ENCODE measurements at regions not wholly inside any gene's neighbourhood (a gene's known extent, or its start where the extent isn't known, plus 50 kb on each side); places are given as distances from the start of the nearest gene placed in this dataset.

DNA sequence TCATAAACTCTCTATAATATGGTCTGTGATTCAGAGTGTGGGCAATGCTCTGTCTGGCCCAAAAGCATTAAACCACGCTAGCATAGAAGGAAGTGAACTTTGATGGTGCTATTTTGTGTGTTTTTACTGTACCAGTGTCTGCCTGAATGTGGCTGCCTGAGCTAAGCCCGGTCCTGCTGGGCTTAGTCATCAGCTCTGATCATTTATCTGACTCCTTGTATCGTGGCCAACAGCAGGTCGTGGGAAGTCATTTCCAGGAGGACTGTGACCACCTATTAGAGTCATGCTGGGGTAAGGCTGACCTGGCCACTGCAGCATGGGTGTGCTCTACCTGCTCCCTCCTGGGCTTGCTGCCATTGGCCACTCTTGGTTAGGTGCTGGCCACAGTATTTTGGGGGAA is 239.1 kb upstream of the CEP162 start:
- no peaks in the 10 kb centered on the region for H3K36me3 Mint-ChIP-seq
- no peaks in the 10 kb centered on the region for H3K27me3 Mint-ChIP-seq
- H3K9me3 Mint-ChIP-seq = no peaks in the 10 kb centered on the region
- no peak for DNase-seq (ENCODE audit: extremely low spot score, unreplicated experiment)
- TF ChIP-seq, protein P1, sequence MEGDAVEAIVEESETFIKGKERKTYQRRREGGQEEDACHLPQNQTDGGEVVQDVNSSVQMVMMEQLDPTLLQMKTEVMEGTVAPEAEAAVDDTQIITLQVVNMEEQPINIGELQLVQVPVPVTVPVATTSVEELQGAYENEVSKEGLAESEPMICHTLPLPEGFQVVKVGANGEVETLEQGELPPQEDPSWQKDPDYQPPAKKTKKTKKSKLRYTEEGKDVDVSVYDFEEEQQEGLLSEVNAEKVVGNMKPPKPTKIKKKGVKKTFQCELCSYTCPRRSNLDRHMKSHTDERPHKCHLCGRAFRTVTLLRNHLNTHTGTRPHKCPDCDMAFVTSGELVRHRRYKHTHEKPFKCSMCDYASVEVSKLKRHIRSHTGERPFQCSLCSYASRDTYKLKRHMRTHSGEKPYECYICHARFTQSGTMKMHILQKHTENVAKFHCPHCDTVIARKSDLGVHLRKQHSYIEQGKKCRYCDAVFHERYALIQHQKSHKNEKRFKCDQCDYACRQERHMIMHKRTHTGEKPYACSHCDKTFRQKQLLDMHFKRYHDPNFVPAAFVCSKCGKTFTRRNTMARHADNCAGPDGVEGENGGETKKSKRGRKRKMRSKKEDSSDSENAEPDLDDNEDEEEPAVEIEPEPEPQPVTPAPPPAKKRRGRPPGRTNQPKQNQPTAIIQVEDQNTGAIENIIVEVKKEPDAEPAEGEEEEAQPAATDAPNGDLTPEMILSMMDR (conservative IDR thresholded peaks at IDR 0.05) = no peak
- no peaks in the 10 kb centered on the region for H3K4me1 Mint-ChIP-seq (ENCODE audit: unreplicated experiment)
- H3K4me3 Mint-ChIP-seq = no peak overlapping the region
- H3K27ac Mint-ChIP-seq = no peak overlapping the region

DNA sequence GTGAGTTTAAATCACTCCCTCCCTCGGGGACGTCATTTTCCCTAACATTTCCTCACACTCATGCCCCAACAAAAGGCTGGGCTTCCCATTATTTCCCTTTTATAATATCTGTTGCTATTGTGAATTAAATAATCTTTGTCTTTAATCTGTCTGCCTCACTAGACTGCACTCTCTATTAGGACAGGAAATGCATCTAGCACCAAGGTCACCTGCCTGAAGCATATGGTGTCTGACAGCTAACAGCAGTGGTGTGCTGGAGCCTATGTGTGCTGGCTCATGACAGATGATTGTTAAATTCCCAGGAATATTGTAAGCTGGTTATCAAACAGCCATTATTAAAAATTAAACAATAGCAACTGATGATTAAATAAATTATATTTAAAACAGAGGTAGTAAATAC is 237.0 kb upstream of the CEP162 start:
- Mint-ChIP-seq H3K4me1 (ENCODE audit: unreplicated experiment) (no peaks in the 10 kb centered on the region), H3K36me3 (no peaks in the 10 kb centered on the region), H3K9me3 (no peaks in the 10 kb centered on the region), H3K4me3 (no peak overlapping the region), H3K27me3 (peaks cover 3% of the 10 kb centered on the region), H3K27ac (no peak overlapping the region)
- TF ChIP-seq, protein P1 (conservative IDR thresholded peaks at IDR 0.05) = no peak
- no peak for DNase-seq (ENCODE audit: extremely low spot score, unreplicated experiment)

DNA sequence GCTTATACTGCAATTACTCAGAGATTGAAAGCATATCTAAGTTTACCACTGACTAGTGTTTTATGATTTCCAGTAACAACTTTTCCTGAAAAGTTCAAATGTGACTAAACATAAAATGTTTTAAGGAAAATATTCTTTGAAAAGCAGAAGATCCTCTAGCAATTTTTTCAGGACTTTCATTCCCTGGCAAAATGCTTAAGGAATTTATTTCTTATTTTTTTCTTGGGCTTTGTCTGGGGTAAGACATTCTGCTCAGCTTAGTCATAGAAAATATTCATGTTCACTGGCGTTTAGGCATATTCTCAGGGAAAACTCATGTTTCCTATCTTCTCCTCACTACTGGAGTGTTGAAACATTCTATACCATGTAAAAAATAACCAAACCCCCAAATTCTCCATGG is 235.3 kb upstream of the CEP162 start:
- H3K4me3 Mint-ChIP-seq = no peak overlapping the region
- H3K4me1 Mint-ChIP-seq (ENCODE audit: unreplicated experiment) = no peaks in the 10 kb centered on the region
- peaks cover 3% of the 10 kb centered on the region for H3K9me3 Mint-ChIP-seq
- TF ChIP-seq, protein P1 (conservative IDR thresholded peaks at IDR 0.05) = no peak
- DNase-seq (ENCODE audit: extremely low spot score, unreplicated experiment) = no peak
- H3K27me3 Mint-ChIP-seq = peaks cover 3% of the 10 kb centered on the region
- no peaks in the 10 kb centered on the region for H3K36me3 Mint-ChIP-seq
- H3K27ac Mint-ChIP-seq = no peak overlapping the region

DNA sequence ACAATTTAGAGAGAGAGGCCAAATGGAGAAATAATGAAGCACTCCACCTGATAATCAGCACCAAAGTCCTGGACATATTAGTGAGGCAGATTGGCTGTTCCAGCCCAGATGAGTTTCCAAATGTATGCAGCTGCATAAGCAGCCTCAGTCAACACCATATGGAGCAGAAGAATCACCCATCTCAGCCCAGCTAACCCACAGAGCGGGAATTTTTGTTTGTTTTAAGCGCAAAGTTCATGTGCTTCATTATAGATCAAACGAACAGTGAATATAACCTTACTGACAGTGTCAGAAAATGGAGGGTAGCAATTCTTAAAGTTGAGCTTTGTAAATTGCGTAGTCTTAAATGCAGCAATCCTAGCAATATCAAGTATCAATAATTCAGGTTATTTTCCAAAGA is 234.0 kb upstream of the CEP162 start:
- Mint-ChIP-seq H3K36me3 (no peaks in the 10 kb centered on the region), H3K27ac (no peak overlapping the region), H3K27me3 (peaks cover 3% of the 10 kb centered on the region), H3K4me1 (ENCODE audit: unreplicated experiment) (no peaks in the 10 kb centered on the region), H3K4me3 (no peak overlapping the region), H3K9me3 (peaks cover 3% of the 10 kb centered on the region)
- TF ChIP-seq, protein P1 (conservative IDR thresholded peaks at IDR 0.05) = no peak
- no peak for DNase-seq (ENCODE audit: extremely low spot score, unreplicated experiment)

DNA sequence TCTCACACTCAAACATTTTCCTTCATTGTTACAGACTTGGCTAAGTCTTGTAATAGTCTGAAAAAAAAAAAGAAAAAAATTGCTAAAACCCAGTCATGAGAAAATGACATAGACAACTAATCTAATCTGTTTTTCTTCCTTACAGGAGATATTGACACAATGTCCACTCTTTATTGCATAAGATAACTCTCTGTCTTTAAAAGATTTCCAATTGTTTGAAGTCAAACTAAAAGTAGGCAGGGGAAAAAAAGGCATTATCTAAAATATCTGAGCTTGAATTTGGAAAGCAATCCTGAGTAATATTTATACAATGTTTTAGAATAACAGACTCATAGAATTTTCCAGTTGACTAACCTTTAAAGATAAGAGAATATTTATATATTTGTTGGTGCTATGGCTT is 233.0 kb upstream of the CEP162 start:
- no peak overlapping the region for H3K27ac Mint-ChIP-seq
- H3K27me3 Mint-ChIP-seq = peaks cover 3% of the 10 kb centered on the region
- no peaks in the 10 kb centered on the region for H3K36me3 Mint-ChIP-seq
- DNase-seq (ENCODE audit: extremely low spot score, unreplicated experiment) = no peak
- TF ChIP-seq, protein P1 (conservative IDR thresholded peaks at IDR 0.05) = no peak
- H3K9me3 Mint-ChIP-seq = peaks cover 3% of the 10 kb centered on the region
- no peak overlapping the region for H3K4me3 Mint-ChIP-seq
- no peaks in the 10 kb centered on the region for H3K4me1 Mint-ChIP-seq (ENCODE audit: unreplicated experiment)

DNA sequence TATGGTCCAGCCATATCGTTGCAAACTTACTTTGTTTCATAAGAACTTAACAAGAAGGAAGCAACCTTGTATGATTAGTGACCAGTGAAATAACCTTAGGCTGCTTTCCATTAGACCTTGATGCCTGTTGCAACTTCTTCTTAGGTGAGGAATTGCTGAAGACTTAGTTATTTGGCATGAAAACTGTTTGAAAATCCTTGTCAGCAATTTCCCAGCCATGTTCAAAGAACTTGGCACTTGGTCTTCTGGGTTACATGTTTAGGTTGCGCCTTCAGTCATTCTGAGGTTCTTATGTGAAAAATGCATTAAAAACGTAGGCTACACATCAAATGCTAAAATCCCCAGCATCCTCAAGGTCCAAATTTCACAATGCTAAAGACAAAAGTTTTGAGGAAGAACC is 232.0 kb upstream of the CEP162 start:
- no peak for DNase-seq (ENCODE audit: extremely low spot score, unreplicated experiment)
- H3K4me1 Mint-ChIP-seq (ENCODE audit: unreplicated experiment) = no peaks in the 10 kb centered on the region
- no peak overlapping the region for H3K27ac Mint-ChIP-seq
- TF ChIP-seq, protein P1 (conservative IDR thresholded peaks at IDR 0.05) = no peak
- peaks cover 3% of the 10 kb centered on the region for H3K9me3 Mint-ChIP-seq
- H3K4me3 Mint-ChIP-seq = no peak overlapping the region
- no peaks in the 10 kb centered on the region for H3K36me3 Mint-ChIP-seq
- H3K27me3 Mint-ChIP-seq = peaks cover 3% of the 10 kb centered on the region

Measured in type B pancreatic cell (in vitro differentiated cells).